ENCODE measurements at regions not wholly inside any gene's neighbourhood (a gene's known extent, or its start where the extent isn't known, plus 50 kb on each side); places are given as distances from the start of the nearest gene placed in this dataset.
A peak's percentile ranks its signal among the peaks of the same experiment; 100 is the strongest.

GRCh38 chr4:111685205-111685604 is 460.0 kb upstream of the FAM241A start:
- CTCF ChIA-PET (ENCODE audit: partially characterized antibody), result interaction anchor here (1.0 to 1.8 kb wide), 2 partner anchors 11 to 169 kb away, joined by 4 to 7 read pairs; no protein-coding TSS in a partner anchor
- H2AK5ac ChIP-seq (ENCODE audit: low read depth, low read length), result no peak overlapping the region
- 89% methylated on average over 3 of the region's 3 CpGs; no CpG with 5 or more reads in 1 of the 2 experiments for WGBS, 2 experiments (ENCODE audit: extremely low coverage in 1 of 2, insufficient coverage in 1 of 2, insufficient read length in 1 of 2, insufficient replicate concordance in 2 of 2, low coverage in 1 of 2, low lambda C conversion rate in 2 of 2, missing lambda C conversion rate in 1 of 2)
- H3K4me3 ChIP-seq (ENCODE audit: extremely low read depth in 1 of 4, insufficient read depth in 2 of 4, low read depth in 3 of 4, low read length in 4 of 4), result no peak overlapping the region
- peaks cover 0 to 1% (median 0%) of the 10 kb centered on the region in 4 experiments; a peak in 1 of 7 replicates for H3K27me3 ChIP-seq (replicated peaks in 1 of 4; ENCODE audit: control insufficient read depth in 3 of 4, extremely low read depth in 1 of 4, insufficient read depth in 3 of 4, low read length in 3 of 4)
- H2AFZ ChIP-seq (ENCODE audit: low read length), result no peak overlapping the region
- no peak overlapping the region for H2BK15ac ChIP-seq (ENCODE audit: low read length)
- no peak overlapping the region for H2BK20ac ChIP-seq (ENCODE audit: low read length)
- DNase-seq (ENCODE audit: low read depth in 1 of 2, low spot score in 2 of 2), result no peak
- no peak overlapping the region for H3K23ac ChIP-seq (ENCODE audit: insufficient read length)
- no peaks in the 10 kb centered on the region for H3K79me2 ChIP-seq (ENCODE audit: control insufficient read depth in 1 of 2, insufficient read depth in 2 of 2, low read length in 2 of 2)
- H3K4me2 ChIP-seq (ENCODE audit: insufficient read depth in 1 of 2, low read depth in 2 of 2, low read length in 2 of 2), result no peak overlapping the region
- no peak for FAIRE-seq
- no peak overlapping the region for H2BK120ac ChIP-seq (replicated peaks; ENCODE audit: low read depth, low read length)
- H4K8ac ChIP-seq (ENCODE audit: extremely low read depth, insufficient read depth, low read length), result no peak overlapping the region
- no peak overlapping the region for H3K56ac ChIP-seq (replicated peaks; ENCODE audit: insufficient read length, low read depth, low read length)
- H3K4ac ChIP-seq (replicated peaks; ENCODE audit: insufficient read length, low read depth, low read length), result no peak overlapping the region
- TF ChIP-seq SP1 (IDR thresholded peaks at IDR 0.05; ENCODE audit: low read depth, low read length) (no peak), EP300 (IDR thresholded peaks at IDR 0.05; ENCODE audit: borderline replicate concordance in 1 of 2, low read depth in 2 of 2, low read length in 2 of 2) (no peak), EGR1 (IDR thresholded peaks at IDR 0.05; ENCODE audit: borderline replicate concordance, low read depth, low read length) (no peak), MAFK (IDR thresholded peaks at IDR 0.05; ENCODE audit: low read depth, low read length) (peak; percentile 24; the same call in 1 of the 2 replicates)
- no peak overlapping the region for H3K27ac ChIP-seq (ENCODE audit: low read depth, low read length)
- no peaks in the 10 kb centered on the region for H3K23me2 ChIP-seq (ENCODE audit: low read depth, low read length)
- H3K4me1 ChIP-seq (replicated peaks in 1 of 4; ENCODE audit: control insufficient read depth in 3 of 4, insufficient read depth in 4 of 4, low read length in 3 of 4), result no peaks in the 10 kb centered on the region
- H4K91ac ChIP-seq (replicated peaks; ENCODE audit: insufficient read length, low read length), result no peak overlapping the region
- H3K36me3 ChIP-seq (ENCODE audit: control insufficient read depth in 2 of 4, insufficient read depth in 4 of 4, low read length in 3 of 4), result no peaks in the 10 kb centered on the region
- no peaks in the 10 kb centered on the region for H3K79me1 ChIP-seq (ENCODE audit: low read depth, low read length)
- no peak overlapping the region for H3K9ac ChIP-seq (replicated peaks in 1 of 4; ENCODE audit: extremely low read depth in 1 of 4, low read depth in 3 of 4, low read length in 3 of 4)
- H2BK5ac ChIP-seq (ENCODE audit: low read depth, low read length), result no peak overlapping the region
- no peak overlapping the region for H3K18ac ChIP-seq (ENCODE audit: extremely low read depth, low read length)
- no peak overlapping the region for H3K14ac ChIP-seq (ENCODE audit: insufficient read length)
- no peak overlapping the region for H2BK12ac ChIP-seq (ENCODE audit: low read depth, low read length)
- no peaks in the 10 kb centered on the region for H3K9me3 ChIP-seq (ENCODE audit: insufficient read depth in 2 of 2, low read depth in 1 of 2, low read length in 1 of 2)
- no peak overlapping the region for H4K5ac ChIP-seq (ENCODE audit: insufficient read length, low read depth, low read length)
- POLR2A ChIA-PET (ENCODE audit: partially characterized antibody), result no interaction called here
- H4K20me1 ChIP-seq (replicated peaks in 1 of 2; ENCODE audit: control insufficient read depth in 1 of 2, insufficient read depth in 2 of 2, low read length in 2 of 2), result no peaks in the 10 kb centered on the region
